ENCODE measurements at regions not wholly inside any gene's neighbourhood (a gene's known extent, or its start where the extent isn't known, plus 50 kb on each side); places are given as distances from the start of the nearest gene placed in this dataset.

DNA sequence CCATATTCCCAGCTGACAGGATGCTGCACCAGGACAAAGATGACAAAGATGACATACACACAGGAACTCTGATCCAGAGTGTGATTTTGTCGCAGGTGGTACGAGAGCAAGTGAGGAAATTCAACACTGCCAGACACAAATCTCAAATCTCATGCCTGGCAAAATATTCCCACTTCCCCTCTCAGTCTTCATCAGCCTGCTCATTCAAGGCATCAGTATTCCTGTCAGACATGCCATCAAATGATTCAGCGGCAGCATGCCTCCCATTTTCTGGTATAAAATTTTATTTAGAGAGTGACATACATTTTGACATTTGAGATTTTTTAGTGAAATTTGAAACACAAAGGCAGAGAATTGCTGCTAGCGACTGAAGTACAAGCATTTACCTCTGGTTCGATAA, 228.1 kb upstream of the LMCD1 start:
- DNase-seq (ENCODE audit: low spot score) (no peak), ATAC-seq (ENCODE audit: low FRiP score) (no peak)
- TF ChIP-seq CTCF (IDR thresholded peaks at IDR 0.05), result no peak

DNA sequence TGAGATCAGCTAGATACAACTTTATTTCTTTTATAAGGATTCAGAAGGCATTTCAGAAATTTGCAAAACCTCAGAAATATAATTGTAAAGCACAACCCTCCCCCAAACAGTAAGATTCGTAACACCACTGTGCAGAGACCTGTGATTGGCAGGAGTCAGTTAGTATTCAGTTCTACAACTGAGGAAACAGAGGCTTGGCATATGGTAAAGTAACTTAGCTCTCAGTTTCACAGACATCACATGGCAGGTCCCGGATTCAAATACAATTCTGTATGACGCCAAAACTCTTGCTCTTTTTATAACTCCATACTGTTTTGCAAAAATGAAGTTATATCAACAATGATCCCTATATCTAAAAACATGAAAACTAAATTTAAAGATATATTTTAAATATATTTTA, 225.6 kb upstream of the LMCD1 start:
- ATAC-seq (ENCODE audit: low FRiP score) (no peak), DNase-seq (ENCODE audit: low spot score) (no peak)
- TF ChIP-seq CTCF (IDR thresholded peaks at IDR 0.05), result no peak

DNA sequence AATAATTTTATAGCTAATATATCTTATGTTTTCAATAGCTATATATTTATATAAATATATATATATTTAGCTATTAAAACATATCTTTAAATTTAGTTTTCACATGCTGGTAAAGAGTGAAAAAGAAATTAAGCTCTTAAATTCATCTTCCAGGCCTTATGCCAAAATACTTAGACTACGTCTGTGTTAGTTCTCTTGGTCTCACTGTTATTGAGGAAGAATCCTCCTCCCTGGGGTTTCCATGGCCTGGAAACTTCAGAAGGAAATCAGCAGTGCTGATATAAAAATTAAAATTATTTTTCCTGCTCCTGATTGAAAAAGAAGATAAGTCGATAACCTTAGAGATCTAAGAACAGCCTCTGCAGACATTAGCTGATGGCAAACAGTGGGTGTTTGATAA, 225.1 kb upstream of the LMCD1 start:
- no peak for DNase-seq (ENCODE audit: low spot score)
- no peak for ATAC-seq (ENCODE audit: low FRiP score)
- TF ChIP-seq CTCF (IDR thresholded peaks at IDR 0.05), result no peak

GRCh38 chr3:8278448-8278847, 223.2 kb upstream of the LMCD1 start:
- no peak for ATAC-seq (ENCODE audit: low FRiP score)
- DNase-seq (ENCODE audit: low spot score), result no peak
- TF ChIP-seq CTCF (IDR thresholded peaks at IDR 0.05), result no peak

DNA sequence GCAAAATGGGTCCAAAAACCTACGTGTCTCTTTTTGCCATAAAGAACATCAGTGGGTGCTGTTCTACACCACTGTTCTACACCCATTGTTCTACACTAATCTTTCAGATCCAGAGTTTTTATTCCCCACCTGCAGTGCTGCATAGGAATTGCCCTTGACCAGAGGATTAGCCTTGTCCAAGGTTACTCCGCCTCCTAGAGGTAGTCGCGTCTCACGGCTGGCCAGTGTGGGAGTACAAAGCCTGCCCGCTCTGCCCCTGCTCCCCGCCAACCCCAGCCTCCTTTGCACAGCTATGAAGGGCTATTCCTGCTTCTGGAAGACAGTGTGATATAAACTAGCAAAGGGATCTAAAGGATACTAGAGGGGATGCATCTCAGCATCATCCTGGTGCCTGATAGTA, 222.1 kb upstream of the LMCD1 start:
- no peak for DNase-seq (ENCODE audit: low spot score)
- ATAC-seq (ENCODE audit: low FRiP score), result no peak
- no peak for TF ChIP-seq CTCF (IDR thresholded peaks at IDR 0.05)

DNA sequence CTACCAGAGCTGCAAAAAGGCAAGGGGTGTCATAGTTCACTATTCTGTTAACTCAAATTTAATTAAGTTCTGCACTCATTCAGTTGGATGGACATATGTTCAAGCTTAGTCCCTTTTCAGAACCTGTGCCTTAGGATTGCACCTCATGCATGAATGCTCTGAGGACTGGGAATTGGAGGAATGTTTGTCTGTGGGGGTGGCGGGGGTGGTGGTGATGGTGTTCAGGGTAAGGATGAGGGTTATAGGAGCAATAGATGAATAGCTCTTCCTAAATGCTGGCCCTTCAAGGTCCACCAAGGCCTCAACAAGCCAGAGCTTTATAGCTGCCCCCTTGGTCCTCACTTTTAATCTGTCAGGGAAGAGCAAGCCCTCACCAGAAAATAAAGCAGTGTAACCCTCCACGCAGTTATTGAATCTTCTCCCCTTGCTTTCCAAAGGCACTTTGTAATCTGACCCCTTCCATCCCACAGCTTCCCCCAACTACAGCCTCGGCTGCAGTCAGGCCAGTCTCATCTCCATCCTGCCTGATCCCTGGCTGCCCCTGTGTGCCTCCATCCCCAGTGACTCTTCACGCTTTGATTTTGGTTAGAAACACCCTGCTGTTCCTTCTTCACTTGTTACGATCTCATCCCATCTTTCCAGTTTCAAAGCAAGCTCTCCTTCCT, 221.6 kb upstream of the LMCD1 start:
- ATAC-seq (ENCODE audit: low FRiP score), result no peak
- no peak for TF ChIP-seq CTCF (IDR thresholded peaks at IDR 0.05)

GRCh38 chr3:8282541-8283165, 219.0 kb upstream of the LMCD1 start:
- DNase-seq (ENCODE audit: low spot score) (no peak), ATAC-seq (ENCODE audit: low FRiP score) (no peak)
- no peak for TF ChIP-seq CTCF (IDR thresholded peaks at IDR 0.05)

More for the DNA sequence above, 221.6 kb upstream of the LMCD1 start:
- DNase-seq (ENCODE audit: low spot score), result no peak

All from omental fat pad (tissue), 3 donors.